WERI-Rb-1 (cell line): ENCODE measurements at regions not wholly inside any gene's neighbourhood (a gene's known extent, or its start where the extent isn't known, plus 50 kb on each side); places are given as distances from the start of the nearest gene placed in this dataset.
"Not testable (repeated sequence)": the region's sequence is repeated elsewhere in the genome, so short reads cannot be mapped to it uniquely, and the experiment has no call there.

Source experiments
- DNase-seq: peaks from one replicate; pipeline ENCODE4 v3.0.0-alpha.2; 2020
- H3K27ac ChIP-seq: fragments of 250-450 bp; sonication (Bioruptor Pico); 2 replicates; pipeline ENCODE4 v1.5.1; 2020; ENCODE audit warnings: mild to moderate bottlenecking, moderate library complexity
- H3K27me3 ChIP-seq: fragments of 250-450 bp; sonication (Bioruptor Pico); 2 replicates; pipeline ENCODE4 v1.5.1; 2021; ENCODE audit warnings: mild to moderate bottlenecking, low read depth, moderate library complexity; ENCODE audit not compliant: insufficient read depth, severe bottlenecking
- H3K36me3 ChIP-seq: fragments of 250-450 bp; sonication (Bioruptor Pico); 2 replicates; pipeline ENCODE4 v1.5.1; 2020; ENCODE audit warnings: mild to moderate bottlenecking, moderate library complexity
- H3K4me3 ChIP-seq: 2 replicates; pipeline ENCODE4 v1.5.1; 2011; ENCODE audit warnings: low read depth, mild to moderate bottlenecking, control low read depth, low read length
- H3K9me3 ChIP-seq: fragments of 250-450 bp; sonication (Bioruptor Pico); 2 replicates; pipeline ENCODE4 v1.5.1; 2021; ENCODE audit warnings: mild to moderate bottlenecking, moderate library complexity; ENCODE audit not compliant: severe bottlenecking
- CTCF ChIP-seq: IDR thresholded peaks from 2 replicates; pipeline ENCODE4 v1.5.1; 2011; ENCODE audit warnings: low read depth, mild to moderate bottlenecking, control low read depth, inconsistent platforms, low read length

- H3K4me3 ChIP-seq = no peak overlapping the region
- TF ChIP-seq CTCF = no peak
- no peaks in the 10 kb centered on the region for H3K27me3 ChIP-seq
- H3K9me3 ChIP-seq = no peaks in the 10 kb centered on the region
- no peaks in the 10 kb centered on the region for H3K36me3 ChIP-seq
- H3K27ac ChIP-seq = no peak overlapping the region
- no peak for DNase-seq
Measured at GRCh38 chrX:97907791-97908190, 1024.1 kb downstream of the RPA4 start.

GRCh38 chrX:97909245-97909644 is 1025.5 kb downstream of the RPA4 start:
- no peaks in the 10 kb centered on the region for H3K36me3 ChIP-seq
- DNase-seq = no peak
- TF ChIP-seq CTCF = no peak
- H3K9me3 ChIP-seq = no peaks in the 10 kb centered on the region
- H3K27me3 ChIP-seq = no peaks in the 10 kb centered on the region
- H3K4me3 ChIP-seq = no peak overlapping the region
- H3K27ac ChIP-seq = no peak overlapping the region

- H3K27me3 ChIP-seq, H3K36me3 ChIP-seq, H3K9me3 ChIP-seq, H3K4me3 ChIP-seq, H3K27ac ChIP-seq, DNase-seq: not testable (repeated sequence)
Measured at GRCh38 chrX:97915390-97915789, 1031.7 kb downstream of the RPA4 start.

- H3K9me3 ChIP-seq, H3K4me3 ChIP-seq, H3K27ac ChIP-seq, H3K36me3 ChIP-seq, H3K27me3 ChIP-seq, DNase-seq: not testable (repeated sequence)
Measured at GRCh38 chrX:97921223-97921622, 1037.5 kb downstream of the RPA4 start.

GRCh38 chrX:97931586-97931985 is 1047.9 kb downstream of the RPA4 start:
- no peak for TF ChIP-seq CTCF
- Histone ChIP-seq H3K27me3 (no peaks in the 10 kb centered on the region), H3K27ac (no peak overlapping the region), H3K9me3 (no peaks in the 10 kb centered on the region), H3K4me3 (no peak overlapping the region), H3K36me3 (no peaks in the 10 kb centered on the region)
- DNase-seq = no peak

GRCh38 chrX:97936296-97936695 is 1052.6 kb downstream of the RPA4 start:
- Histone ChIP-seq H3K9me3 (no peaks in the 10 kb centered on the region), H3K27me3 (no peaks in the 10 kb centered on the region), H3K36me3 (no peaks in the 10 kb centered on the region), H3K4me3 (no peak overlapping the region), H3K27ac (no peak overlapping the region)
- no peak for TF ChIP-seq CTCF
- DNase-seq = no peak

GRCh38 chrX:97938706-97939105 is 1055.0 kb downstream of the RPA4 start:
- DNase-seq = no peak
- Histone ChIP-seq H3K36me3 (no peaks in the 10 kb centered on the region), H3K27ac (no peak overlapping the region), H3K4me3 (no peak overlapping the region), H3K27me3 (no peaks in the 10 kb centered on the region), H3K9me3 (no peaks in the 10 kb centered on the region)
- no peak for TF ChIP-seq CTCF
